GM23338 (cell line): ENCODE measurements at regions not wholly inside any gene's neighbourhood (a gene's known extent, or its start where the extent isn't known, plus 50 kb on each side); places are given as distances from the start of the nearest gene placed in this dataset.

Experiments
- ATAC-seq: fragments of 200-7000 bp; cut with Tn5 transposase; 3 replicates; pipeline ENCODE4 v1.9.1; 2020
- DNase-seq: peaks from one replicate; pipeline ENCODE4 v3.0.0-alpha.2; 2015; ENCODE audit warnings: low spot score
- H2AFZ ChIP-seq: fragments of 200-600 bp; sonication (generic); 2 replicates; pipeline ENCODE4 v1.8.0; 2016; ENCODE audit warnings: antibody characterized with exemption, mild to moderate bottlenecking, moderate library complexity
- H3F3A ChIP-seq: fragments of 200-600 bp; sonication (generic); replicated peaks from 2 replicates; pipeline ENCODE4 v1.8.0; 2017; ENCODE audit warnings: antibody characterized with exemption, mixed run types, low read depth
- H3K27ac ChIP-seq: fragments of 200-600 bp; sonication (generic); 2 replicates; pipeline ENCODE4 v1.6.1; 2016; ENCODE audit warnings: low read depth
- H3K27me3 ChIP-seq: fragments of 200-600 bp; sonication (generic); 2 replicates; pipeline ENCODE4 v1.8.0; 2016; ENCODE audit warnings: mild to moderate bottlenecking, mixed run types, moderate library complexity; ENCODE audit not compliant: insufficient read depth
- H3K36me3 ChIP-seq: fragments of 200-600 bp; sonication (generic); 2 replicates; pipeline ENCODE4 v1.8.0; 2016; ENCODE audit warnings: mild to moderate bottlenecking; ENCODE audit not compliant: insufficient read depth
- H3K4me1 ChIP-seq: fragments of 200-600 bp; sonication (generic); 2 replicates; pipeline ENCODE4 v1.8.0; 2016; ENCODE audit warnings: mild to moderate bottlenecking, moderate library complexity; ENCODE audit not compliant: insufficient read depth
- H3K4me2 ChIP-seq: fragments of 200-600 bp; sonication (generic); 2 replicates; pipeline ENCODE4 v1.7.1; 2017; ENCODE audit warnings: mixed run types
- H3K4me3 ChIP-seq: fragments of 200-600 bp; sonication (generic); 2 replicates; pipeline ENCODE4 v1.6.1; 2016; ENCODE audit warnings: mixed run types
- H3K79me2 ChIP-seq: fragments of 200-600 bp; sonication (generic); replicated peaks from 2 replicates; pipeline ENCODE4 v1.8.0; 2017; ENCODE audit warnings: mild to moderate bottlenecking; ENCODE audit not compliant: insufficient read depth
- H3K9me2 ChIP-seq: fragments of 200-600 bp; sonication (generic); 2 replicates; pipeline ENCODE4 v1.8.0; 2017; ENCODE audit not compliant: insufficient read depth
- H4K20me1 ChIP-seq: fragments of 200-600 bp; sonication (generic); replicated peaks from 2 replicates; pipeline ENCODE4 v1.8.0; 2017; ENCODE audit warnings: mild to moderate bottlenecking; ENCODE audit not compliant: insufficient read depth
- H3K27ac Mint-ChIP-seq: 2 replicates; pipeline ENCODE4 v1.8.0; 2020; ENCODE audit warnings: inconsistent platforms, mild to moderate bottlenecking, moderate library complexity, mixed read lengths
- H3K27me3 Mint-ChIP-seq: 3 replicates; pipeline ENCODE4 v1.8.0; 2022; ENCODE audit warnings: low read depth, mild to moderate bottlenecking, moderate library complexity, mixed read lengths, inconsistent platforms; ENCODE audit not compliant: insufficient read depth, poor library complexity
- H3K36me3 Mint-ChIP-seq: 3 replicates; pipeline ENCODE4 v1.8.0; 2021; ENCODE audit warnings: low read depth, mild to moderate bottlenecking, inconsistent platforms, moderate library complexity, mixed read lengths
- H3K4me1 Mint-ChIP-seq: 3 replicates; pipeline ENCODE4 v1.8.0; 2020; ENCODE audit warnings: mild to moderate bottlenecking, inconsistent platforms, mixed read lengths
- H3K4me3 Mint-ChIP-seq: 3 replicates; pipeline ENCODE4 v1.8.0; 2021; ENCODE audit warnings: moderate library complexity, mild to moderate bottlenecking, inconsistent platforms, mixed read lengths
- H3K9me3 Mint-ChIP-seq: 3 replicates; pipeline ENCODE4 v1.8.0; 2020; ENCODE audit warnings: moderate library complexity, mild to moderate bottlenecking, inconsistent platforms, mixed read lengths
- CREB1 ChIP-seq: fragments of 250-450 bp; sonication (Bioruptor Pico); IDR thresholded peaks from 2 replicates; pipeline ENCODE4 v1.5.0; 2020; ENCODE audit warnings: low read depth, mild to moderate bottlenecking, moderate library complexity
- CTCF ChIP-seq, 2 experiments: fragments of 200-600 bp in 1 of 2; sonication (generic) in 1 of 2; conservative IDR thresholded peaks; 2 replicates each; pipeline versions ENCODE4 v1.5.1 to v1.6.1; 2016 to 2017; ENCODE audit warnings: antibody characterized with exemption in 2 of 2, low read depth in 2 of 2, mild to moderate bottlenecking in 2 of 2, moderate library complexity in 1 of 2
- ETS1 ChIP-seq: IDR thresholded peaks from 2 replicates; pipeline ENCODE4 v1.6.1; 2016; ENCODE audit warnings: antibody characterized with exemption
- EZH2 ChIP-seq: fragments of 200-600 bp; sonication (generic); IDR thresholded peaks from one replicate; pipeline ENCODE4 v1.8.0; 2017; ENCODE audit warnings: antibody characterized with exemption, mild to moderate bottlenecking, low read depth; ENCODE audit not compliant: unreplicated experiment
- EZH2phosphoT487 ChIP-seq: fragments of 200-600 bp; sonication (generic); IDR thresholded peaks from one replicate; pipeline ENCODE4 v1.8.1; 2018; ENCODE audit warnings: antibody characterized with exemption; ENCODE audit not compliant: unreplicated experiment
- JUNB ChIP-seq: IDR thresholded peaks from one replicate; pipeline ENCODE4 v1.6.1; 2016; ENCODE audit warnings: antibody characterized with exemption; ENCODE audit not compliant: unreplicated experiment
- NANOG ChIP-seq: IDR thresholded peaks from 2 replicates; pipeline ENCODE4 v1.6.1; 2016; ENCODE audit warnings: antibody characterized with exemption, borderline replicate concordance
- POLR2AphosphoS5 ChIP-seq: IDR thresholded peaks from 2 replicates; pipeline ENCODE4 v1.6.1; 2016; ENCODE audit warnings: antibody characterized with exemption, low read depth
- REST ChIP-seq: IDR thresholded peaks from one replicate; pipeline ENCODE4 v1.6.1; 2018; ENCODE audit warnings: antibody characterized with exemption; ENCODE audit not compliant: unreplicated experiment
- STAT1 ChIP-seq: IDR thresholded peaks from one replicate; pipeline ENCODE4 v1.6.1; 2016; ENCODE audit warnings: antibody characterized with exemption; ENCODE audit not compliant: unreplicated experiment
- ZNF114 ChIP-seq: fragments of 250-450 bp; sonication (Bioruptor Pico); IDR thresholded peaks from 2 replicates; pipeline ENCODE4 v1.5.0; 2020; ENCODE audit warnings: mild to moderate bottlenecking, moderate library complexity
- ZNF331 ChIP-seq: fragments of 250-450 bp; sonication (Bioruptor Pico); IDR thresholded peaks from 2 replicates; pipeline ENCODE4 v1.5.0; 2020; ENCODE audit warnings: low read depth, mild to moderate bottlenecking, moderate library complexity
- ZNF462 ChIP-seq: fragments of 250-450 bp; sonication (Bioruptor Pico); IDR thresholded peaks from 2 replicates; pipeline ENCODE4 v1.5.0; 2020; ENCODE audit warnings: mild to moderate bottlenecking, moderate library complexity

DNA sequence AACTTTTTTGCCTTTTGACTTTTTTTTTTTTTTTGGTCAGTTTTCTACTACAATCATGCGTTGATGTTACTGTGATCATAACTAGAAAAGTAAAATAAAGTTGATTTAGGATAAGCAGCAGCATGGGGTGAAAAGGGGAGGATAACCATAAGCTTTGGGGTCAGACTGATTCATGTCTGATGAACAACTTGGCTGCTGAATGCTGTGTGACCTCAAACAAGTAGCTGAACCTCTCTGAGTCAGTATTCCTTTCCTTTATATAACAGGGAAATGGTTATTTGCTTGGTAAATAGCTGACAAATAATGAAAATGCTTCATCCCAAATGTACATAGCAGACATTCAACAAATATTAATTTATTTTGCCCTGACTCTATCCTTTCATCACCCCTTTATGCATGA lies 413.0 kb downstream of the VRK1 start:
- TF ChIP-seq CTCF (conservative IDR thresholded peaks at IDR 0.05; ENCODE audit: low read depth in 2 of 2) (no peak), ZNF462 (no peak), ZNF331 (CRISPR knock-in tag) (no peak), POLR2AphosphoS5 (no peak), EZH2phosphoT487 (no peak), ZNF114 (CRISPR knock-in tag) (no peak), REST (no peak), JUNB (no peak), EZH2 (no peak), STAT1 (no peak), NANOG (no peak), ETS1 (no peak), CREB1 (no peak)
- H3K4me2 ChIP-seq, result no peak overlapping the region

More for the DNA sequence above, 413.0 kb downstream of the VRK1 start:
- Mint-ChIP-seq H3K9me3 (no peaks in the 10 kb centered on the region), H3K4me3 (no peak overlapping the region), H3K27ac (no peak overlapping the region), H3K36me3 (no peaks in the 10 kb centered on the region), H3K4me1 (peaks cover 6% of the 10 kb centered on the region; the same call in 1 of the 3 replicates), H3K27me3 (no peaks in the 10 kb centered on the region)
- Histone ChIP-seq H2AFZ (no peak overlapping the region), H3K27ac (no peak overlapping the region), H3F3A (no peaks in the 10 kb centered on the region), H3K9me2 (no peaks in the 10 kb centered on the region), H3K4me1 (no peaks in the 10 kb centered on the region), H3K36me3 (no peaks in the 10 kb centered on the region), H3K27me3 (no peaks in the 10 kb centered on the region), H4K20me1 (no peaks in the 10 kb centered on the region), H3K4me3 (no peak overlapping the region), H3K79me2 (no peaks in the 10 kb centered on the region)
- DNase-seq (no peak), ATAC-seq (no peak)
